ENCODE measurements at regions not wholly inside any gene's neighbourhood (a gene's known extent, or its start where the extent isn't known, plus 50 kb on each side); places are given as distances from the start of the nearest gene placed in this dataset.

DNA sequence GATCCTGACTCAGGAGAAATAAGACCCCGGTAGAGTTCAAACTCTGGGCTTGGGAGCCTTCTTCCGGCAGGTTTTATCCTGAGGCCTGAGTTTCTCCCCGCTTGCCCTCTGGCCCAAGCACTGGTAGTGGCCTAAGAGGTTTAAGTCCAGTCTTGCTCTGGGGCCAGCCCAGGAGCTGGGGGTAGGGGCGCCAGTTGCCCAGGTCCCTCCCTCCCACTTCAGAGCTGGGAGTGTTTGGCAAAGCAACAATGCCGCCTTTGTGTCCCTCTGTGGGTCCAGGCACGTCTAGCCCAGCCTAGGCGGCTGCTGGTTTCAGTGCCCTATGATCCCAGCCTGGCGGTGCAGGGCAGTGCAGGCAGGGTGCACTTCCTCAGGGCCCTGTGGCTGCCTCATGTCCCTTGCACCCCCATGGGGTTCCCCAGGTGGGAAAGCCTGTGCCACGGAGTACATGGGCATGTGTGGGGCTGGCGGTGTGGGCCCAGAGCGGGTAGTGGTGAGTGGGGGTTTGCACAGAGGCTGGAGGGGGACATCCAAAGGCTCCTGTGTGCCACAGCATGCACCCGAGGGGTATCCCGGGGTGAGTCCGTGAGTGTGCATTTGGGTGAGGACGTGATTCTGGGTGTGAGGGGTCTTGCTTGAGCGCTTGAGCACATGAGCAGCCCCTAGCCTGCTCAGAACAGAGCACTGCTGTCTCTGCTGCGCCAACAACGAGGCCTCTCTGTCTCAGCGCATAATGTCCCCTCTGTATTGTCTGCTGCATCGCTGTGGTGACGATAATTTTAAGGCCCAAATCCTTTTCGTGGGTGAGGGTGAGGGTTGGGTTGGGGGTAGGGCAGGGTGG, 61.7 kb upstream of the PSD2 start:
- no peak for DNase-seq

DNA sequence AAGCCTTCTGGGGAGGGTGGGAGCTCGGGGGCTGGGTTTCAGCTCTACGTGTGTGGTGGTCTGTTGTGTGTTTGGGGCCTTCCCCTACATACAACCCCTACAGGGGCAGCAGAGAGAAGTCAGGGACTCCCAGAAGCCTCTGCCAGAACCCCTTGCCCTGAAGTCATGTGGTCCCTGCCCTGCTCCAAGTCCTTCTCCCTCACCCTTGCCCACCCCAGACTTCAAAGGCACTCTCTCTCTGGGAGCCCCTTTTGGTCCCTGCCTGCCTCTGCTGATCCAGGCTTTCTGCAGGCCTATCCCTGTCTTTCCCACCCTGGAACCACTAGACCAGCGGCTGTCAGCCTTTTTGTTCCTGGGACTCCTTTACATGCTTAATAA, 61.1 kb upstream of the PSD2 start:
- DNase-seq, result no peak

DNA sequence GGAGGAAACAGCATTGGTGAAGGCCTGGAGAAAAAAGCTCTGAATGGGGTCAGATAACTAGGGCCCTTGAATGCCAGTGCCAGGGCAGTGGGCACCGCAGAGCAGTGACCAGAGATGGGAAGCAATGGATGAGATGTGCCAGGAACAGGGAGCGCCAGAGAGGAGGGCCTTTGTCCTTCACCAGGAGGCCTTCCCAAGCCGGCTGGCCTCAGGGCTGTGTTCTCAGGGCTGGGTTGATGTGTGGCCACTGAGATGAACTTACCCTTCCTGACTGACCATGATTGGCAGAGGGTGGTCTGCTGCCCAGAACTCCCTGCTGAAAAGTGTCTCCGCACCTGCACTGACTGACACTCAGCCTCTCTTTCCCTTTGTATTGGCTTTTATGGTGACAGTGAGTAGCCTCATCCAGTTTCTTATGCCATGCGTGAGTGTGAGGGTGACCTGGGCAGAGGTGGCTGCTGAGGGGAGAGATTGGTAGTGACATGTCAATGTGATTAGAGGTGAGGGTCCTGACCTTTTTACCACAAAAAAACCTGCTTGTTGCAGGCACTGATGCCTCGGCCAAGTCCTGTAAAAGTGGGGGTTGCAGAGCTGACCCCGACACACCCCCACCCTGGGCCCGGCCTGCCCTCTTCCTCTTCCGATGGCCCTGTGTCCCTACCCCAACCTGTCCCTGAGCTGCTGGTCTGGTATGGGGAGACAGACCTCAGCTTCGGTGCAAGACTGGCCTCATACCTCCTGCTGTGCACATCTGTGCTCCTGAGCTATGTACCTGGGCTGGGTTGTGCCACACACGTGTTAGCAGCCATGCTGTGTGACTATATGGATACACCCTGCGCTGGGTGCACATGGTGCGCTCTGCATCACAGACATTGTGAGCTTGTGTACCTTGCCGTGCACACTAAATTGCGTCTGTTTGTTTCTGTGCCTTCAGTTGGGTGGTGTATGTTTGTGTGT, 57.1 kb upstream of the PSD2 start:
- no peak for DNase-seq

DNA sequence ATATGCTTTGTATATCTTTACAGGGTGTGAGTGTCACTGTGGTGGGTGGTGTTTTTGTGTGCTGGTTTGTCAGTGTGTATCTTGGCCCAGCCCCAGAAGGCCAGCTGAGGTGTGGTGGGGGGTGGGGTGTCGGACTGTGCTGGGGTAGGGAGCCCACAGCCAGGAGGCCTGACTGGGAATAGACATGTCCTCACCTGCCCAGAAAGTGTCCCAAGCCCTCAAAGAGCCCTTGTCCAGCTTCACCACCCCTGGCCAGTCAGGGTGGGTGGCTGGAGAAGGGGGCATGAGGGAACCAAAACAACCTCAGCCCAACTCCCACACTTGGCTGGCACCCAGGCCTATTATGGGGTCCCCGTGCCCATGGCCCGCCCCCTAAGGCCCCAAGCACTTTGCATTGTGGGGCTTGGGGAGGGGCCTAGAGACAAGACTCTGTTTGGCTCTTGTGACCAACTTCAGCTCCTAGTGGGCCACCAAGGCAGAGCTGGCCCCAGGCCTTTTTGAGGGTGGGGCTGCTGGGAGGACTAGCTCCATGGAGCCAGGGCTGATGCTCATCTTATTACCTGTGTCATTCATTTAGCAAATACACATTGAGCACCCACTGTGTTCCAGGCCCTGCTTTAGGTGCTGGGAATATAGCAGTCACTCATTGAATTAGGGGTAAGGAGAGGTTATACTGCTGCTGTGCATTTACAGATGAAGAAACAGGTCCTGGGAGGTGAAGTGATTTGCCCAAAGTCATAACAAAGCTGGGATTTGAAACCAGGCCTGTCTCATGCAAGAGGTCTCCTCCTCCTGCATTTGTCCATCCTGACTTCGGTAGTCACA, 56.2 kb upstream of the PSD2 start:
- no peak for DNase-seq

DNA sequence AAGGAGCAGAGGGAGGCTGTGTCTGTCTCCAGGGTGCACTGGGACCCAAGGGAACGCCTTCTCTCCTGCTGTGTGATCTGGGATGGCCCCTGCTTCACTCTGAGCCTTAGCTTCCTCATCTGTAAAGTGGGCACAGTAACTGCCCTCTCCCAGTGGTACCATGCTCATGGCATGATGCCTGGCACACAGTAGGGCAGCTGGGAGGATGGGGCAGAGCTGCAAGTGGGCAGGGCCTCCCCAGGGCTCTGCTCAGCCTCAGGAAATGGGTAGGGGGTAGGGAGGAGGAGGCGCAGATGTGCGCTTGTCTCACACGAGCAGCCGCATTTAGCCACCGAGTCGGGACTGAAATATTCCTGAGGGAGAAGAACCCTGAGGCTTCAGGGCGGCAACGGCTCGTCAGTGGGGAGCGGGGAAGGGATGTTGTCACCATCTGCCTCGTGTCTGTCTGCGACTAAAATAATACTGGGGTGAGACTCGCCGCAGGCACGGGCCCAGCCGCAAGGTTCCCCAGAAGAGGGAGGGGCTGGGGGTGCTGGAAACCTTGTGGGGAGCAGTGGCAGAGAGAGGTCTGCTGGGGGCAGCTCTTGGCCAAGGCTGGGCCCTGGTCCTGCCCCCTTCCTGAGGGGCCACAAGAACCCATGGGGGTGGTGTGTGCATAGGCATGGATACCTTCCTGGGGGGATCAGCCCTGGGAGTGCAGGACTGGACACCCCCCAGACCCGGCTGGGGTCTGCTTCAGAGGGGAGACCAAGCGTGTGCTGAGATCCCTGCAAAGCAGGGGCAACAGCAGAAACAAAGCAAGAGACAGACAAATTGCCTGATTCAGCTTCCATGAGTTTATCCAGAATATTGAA, 55.2 kb upstream of the PSD2 start:
- DNase-seq, result no peak

DNA sequence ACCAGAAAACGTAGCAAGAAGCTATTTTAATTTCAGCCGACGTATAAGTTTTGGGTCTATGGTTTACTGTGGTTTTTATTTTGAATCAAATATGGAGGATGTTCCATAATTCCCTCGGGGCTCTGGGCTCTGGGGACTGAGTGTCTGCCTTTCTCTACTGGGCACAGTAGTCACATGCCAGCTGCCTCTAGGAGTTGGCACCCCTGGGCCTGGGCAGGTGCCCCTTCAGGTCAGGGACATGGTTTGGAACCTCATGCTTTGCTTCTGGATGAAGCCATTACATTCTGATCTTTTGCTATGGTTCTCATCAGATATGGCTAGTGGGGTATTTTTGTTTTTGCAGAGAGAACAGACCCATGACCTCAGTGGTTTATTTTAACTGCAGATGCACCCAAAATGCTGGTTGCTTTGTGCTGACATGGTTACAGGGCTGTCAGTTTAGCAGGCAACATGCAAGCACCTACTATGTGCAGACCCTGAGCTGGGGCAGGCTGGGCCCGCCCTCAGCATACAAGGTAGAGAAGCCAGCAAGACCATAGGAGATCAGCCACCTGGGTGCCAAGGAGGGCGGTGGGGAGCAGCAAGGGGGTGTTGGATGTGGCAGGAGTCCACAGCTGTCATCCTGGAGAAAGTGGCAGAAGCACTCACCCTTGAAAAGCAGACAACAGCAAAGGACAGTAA, 54.5 kb upstream of the PSD2 start:
- no peak for DNase-seq

DNA sequence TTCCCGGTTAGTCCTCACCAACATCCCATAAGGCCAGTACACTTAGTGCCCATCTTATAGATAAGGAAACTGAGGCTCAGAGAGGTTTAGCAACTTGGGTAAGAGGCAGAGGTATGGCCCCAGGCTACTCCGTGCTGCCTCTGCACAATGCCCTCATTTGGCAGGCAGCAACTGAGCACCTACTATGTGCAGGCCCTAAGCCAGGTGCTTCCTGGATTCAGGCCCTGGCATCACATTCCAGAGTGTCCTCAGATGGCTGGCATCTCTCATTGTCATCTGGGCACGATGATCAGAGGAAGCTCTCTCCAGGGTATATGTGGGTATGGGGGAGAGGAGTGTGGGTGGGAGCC, 53.8 kb upstream of the PSD2 start:
- no peak for DNase-seq

DNA sequence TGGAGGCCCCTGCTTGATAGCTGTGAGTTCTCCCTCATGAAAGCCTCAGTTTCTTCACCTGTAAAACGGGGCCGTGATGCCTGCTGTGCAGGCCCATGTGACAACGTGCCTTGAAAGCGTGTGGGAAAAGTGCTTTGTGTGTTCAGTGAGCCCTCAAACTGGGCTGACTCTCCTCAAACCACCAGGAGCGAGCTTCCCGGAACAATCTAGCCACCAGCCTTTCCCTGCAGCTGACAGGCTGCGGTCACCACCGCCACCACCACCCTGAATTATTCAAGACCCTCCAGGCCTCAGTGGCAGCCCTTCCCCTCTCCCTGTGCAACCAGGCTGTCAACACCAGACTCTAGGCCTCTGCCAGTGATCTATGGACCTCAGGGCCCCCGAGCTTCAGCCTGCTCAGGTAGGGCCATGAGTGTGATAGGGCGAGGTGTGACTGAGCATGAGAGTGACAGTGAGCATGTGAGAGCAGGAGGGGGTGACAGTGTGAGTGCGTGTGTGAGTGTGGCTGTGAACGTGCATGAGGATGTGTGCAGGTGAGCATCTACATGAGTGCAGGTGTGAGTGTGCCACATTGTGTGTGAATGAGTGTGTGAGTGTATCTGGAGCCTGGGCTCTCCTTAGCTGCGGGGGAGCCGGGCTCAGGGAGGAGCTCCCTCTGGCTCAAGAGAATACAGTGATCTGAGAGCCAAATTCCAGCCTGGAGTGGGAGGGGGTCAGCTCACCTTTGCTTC, 53.3 kb upstream of the PSD2 start:
- no peak for DNase-seq

DNA sequence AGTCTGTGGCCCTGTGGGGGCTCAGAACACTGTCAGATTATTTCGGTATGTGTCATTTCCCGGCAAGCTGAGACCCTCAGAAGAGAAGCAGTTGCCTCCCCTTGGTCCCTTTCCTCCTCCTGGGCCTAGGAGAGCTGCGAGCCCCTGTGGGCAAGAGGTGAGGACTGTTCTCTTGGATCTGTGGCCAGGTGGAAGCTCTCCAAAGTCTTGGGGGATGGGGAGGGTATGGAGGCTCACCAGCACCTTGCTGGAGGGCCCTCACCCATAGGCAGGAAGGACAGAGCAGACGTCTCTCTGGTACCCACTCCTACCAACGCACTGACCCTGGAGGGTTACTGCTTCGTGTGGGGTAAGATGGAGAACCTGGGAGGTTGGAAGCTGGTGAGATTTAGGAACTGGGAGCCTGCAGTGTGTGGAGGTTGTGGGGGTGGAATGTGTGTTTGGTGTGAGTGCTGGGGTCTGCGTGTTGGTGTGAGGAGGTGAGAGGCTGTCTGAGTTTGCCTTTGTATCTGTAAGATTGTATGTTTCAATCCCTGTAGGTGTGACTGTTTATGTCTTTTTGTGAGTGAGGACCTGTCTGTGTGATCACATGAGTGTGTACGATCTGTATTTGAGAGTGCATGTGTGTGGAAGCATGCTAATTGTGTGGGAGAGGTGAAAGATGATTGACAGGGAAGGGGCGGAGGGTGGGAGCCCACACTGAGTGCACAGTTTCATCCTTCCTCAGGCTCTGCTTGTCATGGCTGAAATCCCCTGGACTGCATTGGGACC, 52.4 kb upstream of the PSD2 start:
- DNase-seq, result no peak

DNA sequence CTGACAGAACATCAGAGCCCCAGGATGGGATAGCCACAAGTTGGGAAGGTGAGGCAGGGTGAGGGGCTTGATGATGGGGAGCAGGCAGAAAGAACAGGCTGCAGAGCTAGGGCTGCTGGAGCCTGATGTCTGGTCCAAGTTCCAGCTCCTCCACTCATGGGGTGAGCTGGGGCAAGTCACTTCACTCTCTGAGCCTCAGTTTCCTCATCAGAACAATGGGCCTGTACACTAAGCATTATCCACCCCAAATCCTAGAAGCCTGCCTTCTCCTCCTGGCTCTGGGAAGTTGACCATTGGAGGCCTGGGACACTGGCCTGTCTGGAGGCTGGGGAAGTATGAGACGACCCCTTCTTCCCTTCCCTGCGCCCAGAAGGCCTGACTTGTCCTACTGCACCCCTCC, 51.8 kb upstream of the PSD2 start:
- no peak for DNase-seq

DNA sequence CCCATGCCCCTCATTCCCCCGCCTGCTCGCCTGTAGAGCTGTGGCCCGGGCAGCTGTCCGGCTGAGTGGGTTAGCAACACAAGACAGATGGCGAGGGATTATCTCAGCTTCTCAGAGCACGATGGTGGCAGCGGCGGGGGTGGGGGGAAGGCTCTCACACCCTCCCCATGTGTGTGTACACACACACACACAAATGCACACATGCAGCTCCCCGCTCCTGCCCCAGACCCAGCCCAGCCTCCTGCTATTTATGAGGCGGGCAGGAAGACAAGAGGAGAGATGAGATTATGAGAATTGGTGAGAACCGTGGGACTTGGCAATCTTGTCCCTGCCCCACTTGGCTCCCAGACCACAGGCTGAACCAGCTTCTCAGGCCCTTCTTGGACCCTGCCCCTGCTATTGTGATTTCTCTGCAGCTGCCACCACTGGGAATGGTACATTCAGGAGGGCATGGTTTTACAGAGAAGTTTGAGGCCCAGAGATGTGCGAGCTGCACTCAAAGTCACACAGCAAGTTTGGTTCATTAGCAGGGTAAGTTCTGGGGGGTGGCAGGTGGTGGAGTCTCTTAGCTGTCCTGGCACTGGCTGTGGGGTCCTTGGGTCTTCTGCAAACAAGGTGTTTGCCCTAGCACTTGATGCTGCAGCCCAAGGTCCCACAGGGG, 51.0 kb upstream of the PSD2 start:
- no peak for DNase-seq

DNA sequence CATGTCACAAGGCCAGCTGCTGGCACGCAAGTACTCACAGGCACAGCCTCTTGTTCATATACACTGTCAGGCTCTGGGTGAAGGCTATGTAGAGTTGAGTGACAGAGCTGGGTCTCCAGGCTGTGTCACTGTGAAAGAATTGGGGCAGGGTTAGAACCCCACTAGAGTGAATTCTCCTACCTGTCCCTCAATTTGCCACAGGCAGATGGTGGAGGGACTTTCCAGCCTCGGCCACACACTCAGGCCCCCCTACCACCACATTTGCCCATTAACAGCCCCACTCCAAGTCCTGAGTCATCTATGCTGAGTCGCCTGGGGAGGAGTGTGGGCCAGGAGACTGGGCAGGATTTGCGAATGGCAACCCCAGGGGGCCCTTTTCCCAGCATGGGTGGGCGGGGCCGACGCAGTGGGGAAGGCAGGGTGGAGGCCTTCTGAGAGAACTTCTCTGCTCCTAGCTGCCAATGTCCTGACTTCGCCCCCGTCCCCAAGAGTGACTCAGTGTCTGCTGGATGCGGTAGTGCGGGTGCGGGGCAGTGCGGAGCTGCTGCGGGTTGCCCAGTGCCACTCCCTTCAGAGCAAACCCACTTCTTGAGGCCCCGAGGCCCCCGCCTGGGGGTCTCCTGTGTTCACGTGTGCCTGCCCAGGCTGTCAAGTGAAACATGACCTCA, 50.3 kb upstream of the PSD2 start:
- peak in 1 of 2 donors; percentile 4 for DNase-seq

DNA sequence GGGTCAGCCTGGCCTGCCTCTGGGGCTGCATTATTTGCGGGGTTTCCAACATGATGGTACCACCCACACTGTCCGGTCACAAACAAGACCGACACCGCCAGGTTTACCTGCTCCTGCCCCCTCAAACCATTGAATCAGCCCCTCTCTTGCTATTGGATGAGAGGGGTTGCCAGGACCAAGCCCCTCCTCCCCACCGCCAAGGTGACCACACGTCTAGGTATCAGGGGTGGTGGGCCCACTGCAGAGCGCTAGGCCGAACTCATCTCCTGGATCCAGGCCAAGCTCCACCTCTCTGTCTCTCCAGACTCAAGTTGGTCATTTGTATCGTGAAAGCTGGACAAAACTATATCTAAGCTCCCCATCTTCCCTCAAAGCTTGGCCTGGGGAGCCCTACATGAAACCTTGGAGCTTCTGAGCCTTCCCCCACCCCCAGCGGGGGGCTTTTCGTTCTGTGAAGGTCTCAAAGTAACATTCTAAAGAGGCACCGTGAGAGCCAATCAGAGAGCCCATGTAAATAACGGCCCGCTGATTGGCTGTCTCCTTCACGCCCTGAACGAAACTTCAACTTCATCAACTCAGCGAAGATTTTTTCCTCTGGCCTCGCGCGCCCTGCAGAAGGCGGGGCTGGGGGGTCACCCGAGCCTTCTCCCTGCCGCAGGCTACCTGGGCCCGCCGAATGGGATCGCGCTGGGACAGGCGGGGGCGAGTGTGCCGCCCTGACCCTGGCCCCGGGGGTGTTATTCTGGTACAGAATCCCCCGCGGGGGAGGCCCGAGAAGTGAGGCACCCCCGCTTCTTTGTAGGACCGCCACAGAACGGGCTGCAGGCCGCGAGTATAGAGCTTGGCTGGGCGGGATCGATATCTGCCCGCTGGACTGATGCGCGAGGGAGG, 49.6 kb upstream of the PSD2 start:
- peak; percentile 60 to 67 for DNase-seq
